Adrenal gland (tissue), 5 donors: ENCODE measurements at regions not wholly inside any gene's neighbourhood (a gene's known extent, or its start where the extent isn't known, plus 50 kb on each side); places are given as distances from the start of the nearest gene placed in this dataset.

ENCODE experiments used
- CTCF ChIP-seq, 6 experiments: fragments of 450-650 bp in 4 of 6; fragments of 200-600 bp in 2 of 6; sonication (generic) in 1 of 6; IDR thresholded peaks; 1 replicate in 5 of 6; 2 replicates in 1 of 6; pipeline versions ENCODE4 v1.5.1 to v1.8.0; 2016 to 2021; ENCODE audit warnings: antibody characterized with exemption in 6 of 6, mild to moderate bottlenecking in 2 of 6, moderate library complexity in 1 of 6
- POLR2A ChIP-seq, 2 donors: fragments of 450-650 bp; IDR thresholded peaks; one replicate each; pipeline ENCODE4 v1.6.1; 2017; ENCODE audit warnings: antibody characterized with exemption in 2 of 2, mild to moderate bottlenecking in 2 of 2, moderate library complexity in 1 of 2
- donor health status: DM: no; HTN: no; CAD: no.

GRCh38 chr9:88628811-88629210 is 93.8 kb downstream of the NXNL2 start:
- TF ChIP-seq CTCF (IDR thresholded peaks at IDR 0.05) (no peak), POLR2A (IDR thresholded peaks at IDR 0.05) (no peak)
